ENCODE measurements at regions not wholly inside any gene's neighbourhood (a gene's known extent, or its start where the extent isn't known, plus 50 kb on each side); places are given as distances from the start of the nearest gene placed in this dataset.

- H3K9me3 Mint-ChIP-seq, result no peaks in the 10 kb centered on the region
- H3K4me1 Mint-ChIP-seq, result no peaks in the 10 kb centered on the region
- TF ChIP-seq RORB (CRISPR knock-in tag; IDR thresholded peaks at IDR 0.05) (no peak), NR3C1 (CRISPR knock-in tag; conservative IDR thresholded peaks at IDR 0.05; ENCODE audit: low read depth) (no peak), ZNF671 (CRISPR knock-in tag; IDR thresholded peaks at IDR 0.05) (no peak), RELA (CRISPR knock-in tag; IDR thresholded peaks at IDR 0.05; ENCODE audit: borderline replicate concordance) (no peak), GTF2I (CRISPR knock-in tag; conservative IDR thresholded peaks at IDR 0.05) (no peak), JAZF1 (CRISPR knock-in tag; IDR thresholded peaks at IDR 0.05) (no peak), MAX (CRISPR knock-in tag; IDR thresholded peaks at IDR 0.05) (no peak), ZNF425 (CRISPR knock-in tag; conservative IDR thresholded peaks at IDR 0.05) (no peak), ZNF512 (CRISPR knock-in tag; IDR thresholded peaks at IDR 0.05; ENCODE audit: borderline replicate concordance) (no peak), NR2C2 (CRISPR knock-in tag; IDR thresholded peaks at IDR 0.05) (no peak), ZNF263 (CRISPR knock-in tag; IDR thresholded peaks at IDR 0.05; ENCODE audit: low read depth) (no peak), CREM (CRISPR knock-in tag; IDR thresholded peaks at IDR 0.05) (no peak)
- no peak overlapping the region for H3K4me3 Mint-ChIP-seq
- DNase-seq (ENCODE audit: low spot score), result no peak
- no peaks in the 10 kb centered on the region for H3K27me3 Mint-ChIP-seq (ENCODE audit: low read depth)
- POLR2A ChIA-PET, result no interaction called here
- CTCF ChIA-PET, result no interaction called here
- no peak for ATAC-seq
- no peaks in the 10 kb centered on the region for H3K36me3 Mint-ChIP-seq
- no peak overlapping the region for H3K27ac Mint-ChIP-seq
Observed at GRCh38 chr1:60359431-60359830, 285.9 kb upstream of the C1orf87 start.

- CTCF ChIA-PET, result no interaction called here
- DNase-seq (ENCODE audit: low spot score) (no peak), ATAC-seq (no peak)
- H3K27me3 Mint-ChIP-seq (ENCODE audit: low read depth), result no peaks in the 10 kb centered on the region
- no peaks in the 10 kb centered on the region for H3K9me3 Mint-ChIP-seq
- H3K27ac Mint-ChIP-seq, result no peak overlapping the region
- H3K36me3 Mint-ChIP-seq, result no peaks in the 10 kb centered on the region
- POLR2A ChIA-PET, result no interaction called here
- TF ChIP-seq IRF1 (CRISPR knock-in tag; IDR thresholded peaks at IDR 0.05) (no peak), ZNF281 (CRISPR knock-in tag; IDR thresholded peaks at IDR 0.05) (no peak), MXD4 (CRISPR knock-in tag; IDR thresholded peaks at IDR 0.05; ENCODE audit: borderline replicate concordance) (no peak)
- H3K4me1 Mint-ChIP-seq, result no peaks in the 10 kb centered on the region
- H3K4me3 Mint-ChIP-seq, result no peak overlapping the region
Observed at GRCh38 chr1:60350531-60350930, 277.0 kb upstream of the C1orf87 start.

GRCh38 chr1:60348884-60349283, 275.3 kb upstream of the C1orf87 start:
- Mint-ChIP-seq H3K27me3 (ENCODE audit: low read depth) (no peaks in the 10 kb centered on the region), H3K9me3 (no peaks in the 10 kb centered on the region), H3K27ac (no peak overlapping the region), H3K4me1 (no peaks in the 10 kb centered on the region), H3K36me3 (no peaks in the 10 kb centered on the region), H3K4me3 (no peak overlapping the region)
- ChIA-PET CTCF (no interaction called here), POLR2A (no interaction called here)
- TF ChIP-seq PRRX2 (CRISPR knock-in tag; IDR thresholded peaks at IDR 0.05) (no peak), NFE2L1 (CRISPR knock-in tag; IDR thresholded peaks at IDR 0.05) (no peak), ZNF671 (CRISPR knock-in tag; IDR thresholded peaks at IDR 0.05) (no peak), JAZF1 (CRISPR knock-in tag; IDR thresholded peaks at IDR 0.05) (no peak), PREB (CRISPR knock-in tag; IDR thresholded peaks at IDR 0.05; ENCODE audit: borderline replicate concordance) (no peak)
- DNase-seq (ENCODE audit: low spot score) (no peak), ATAC-seq (no peak)
